Daoy (cell line): ENCODE measurements at regions not wholly inside any gene's neighbourhood (a gene's known extent, or its start where the extent isn't known, plus 50 kb on each side); places are given as distances from the start of the nearest gene placed in this dataset.
"Not testable (repeated sequence)": the region's sequence is repeated elsewhere in the genome, so short reads cannot be mapped to it uniquely, and the experiment has no call there.

Experiments
- DNase-seq: peaks from one replicate; pipeline ENCODE4 v3.0.0-alpha.2; 2015; ENCODE audit warnings: low read depth

DNA sequence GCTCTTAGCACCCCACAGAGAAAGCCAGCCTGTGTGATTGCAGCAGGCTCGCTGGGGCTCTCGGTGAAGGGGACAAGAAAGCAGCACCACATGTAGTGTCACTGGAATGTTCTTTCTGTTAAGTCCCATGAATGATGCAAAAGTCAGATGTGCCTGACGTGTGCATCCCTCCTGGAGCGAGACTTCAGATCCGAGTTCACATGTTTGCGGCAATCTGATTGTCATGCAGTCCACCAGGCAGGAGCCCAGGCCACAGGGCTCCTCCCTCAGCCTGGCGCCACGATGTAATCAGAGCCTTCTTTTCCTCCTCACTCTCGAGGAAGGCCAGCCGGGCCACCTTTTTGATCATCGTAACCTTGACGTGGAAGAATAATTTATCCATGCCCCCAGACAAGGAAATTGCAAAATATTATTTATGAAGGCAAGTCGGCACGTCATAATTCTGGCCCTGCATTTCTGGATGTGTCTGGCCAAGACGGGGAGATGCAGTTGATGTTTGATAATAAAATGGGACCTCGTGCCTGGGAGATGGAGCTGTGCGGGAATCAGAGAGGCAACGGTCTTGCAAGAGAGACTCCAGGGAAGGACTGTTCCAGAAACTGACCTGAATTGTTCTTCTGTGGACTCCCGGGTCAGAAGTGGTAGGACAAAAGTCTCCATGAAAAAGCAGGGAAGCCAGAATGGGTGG, 214.6 kb downstream of the PHETA1 start:
- DNase-seq, result peak; percentile 41

DNA sequence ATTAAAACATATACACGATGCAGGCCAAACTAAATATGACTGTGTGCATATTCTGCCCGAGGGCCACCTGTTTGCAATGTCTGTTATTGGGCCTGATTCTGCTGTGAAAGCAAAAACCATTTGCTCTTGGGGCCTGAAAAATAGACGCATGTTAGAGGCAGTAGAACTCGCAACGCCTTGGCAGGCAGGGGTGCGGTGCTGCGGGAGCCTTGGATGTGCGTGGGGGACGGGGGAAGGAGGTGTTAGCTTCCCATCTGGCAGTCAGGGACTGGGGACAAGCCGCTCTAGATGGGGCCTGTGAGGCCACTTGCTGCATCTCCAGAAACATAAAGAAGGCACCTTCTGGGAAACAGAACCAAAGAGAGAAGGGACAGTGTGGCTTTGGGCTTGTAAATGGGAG, 216.3 kb downstream of the PHETA1 start:
- no peak for DNase-seq

DNA sequence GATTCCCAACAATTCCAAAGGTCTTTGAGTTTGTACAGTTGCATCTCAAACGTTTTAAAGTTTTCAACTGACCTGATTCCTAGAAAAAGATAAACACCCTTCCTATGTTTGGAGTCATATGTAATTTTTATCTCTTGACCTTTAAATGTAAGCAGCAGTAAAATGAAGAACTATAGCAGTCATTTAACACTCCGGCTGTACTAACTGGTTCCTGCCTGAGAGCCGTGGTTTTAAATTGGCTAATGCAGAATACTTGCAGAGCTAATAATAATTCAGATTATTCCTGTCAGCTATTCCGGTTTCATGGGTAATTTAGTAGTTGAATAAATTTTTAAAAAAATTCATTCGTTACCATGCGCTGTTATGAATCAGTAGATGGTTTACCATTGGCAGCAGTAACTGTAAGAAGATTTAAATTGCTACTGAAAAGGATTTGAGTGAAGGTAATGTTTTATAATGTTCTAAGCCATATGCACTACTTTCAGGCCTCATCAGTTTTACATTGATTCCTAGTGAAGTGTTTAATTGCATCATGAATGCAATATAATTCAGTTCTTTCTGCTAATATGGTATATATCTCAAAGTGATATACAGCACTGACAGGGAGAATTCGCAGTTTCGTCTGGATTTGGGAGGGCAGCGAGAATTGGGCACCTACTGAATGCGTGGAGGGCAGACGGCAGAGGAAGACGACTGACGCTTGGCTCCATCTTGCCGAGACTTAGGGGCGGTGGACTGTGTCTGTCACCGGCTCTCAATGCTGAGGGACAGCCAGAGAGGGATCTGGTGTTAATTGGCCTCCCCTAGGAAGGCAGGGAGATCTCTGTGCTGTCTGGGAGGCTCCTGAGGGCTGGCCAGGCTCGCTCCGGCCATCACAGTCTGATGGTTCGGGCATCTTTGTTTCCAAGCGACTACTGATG, 217.7 kb downstream of the PHETA1 start:
- DNase-seq, result no peak

DNA sequence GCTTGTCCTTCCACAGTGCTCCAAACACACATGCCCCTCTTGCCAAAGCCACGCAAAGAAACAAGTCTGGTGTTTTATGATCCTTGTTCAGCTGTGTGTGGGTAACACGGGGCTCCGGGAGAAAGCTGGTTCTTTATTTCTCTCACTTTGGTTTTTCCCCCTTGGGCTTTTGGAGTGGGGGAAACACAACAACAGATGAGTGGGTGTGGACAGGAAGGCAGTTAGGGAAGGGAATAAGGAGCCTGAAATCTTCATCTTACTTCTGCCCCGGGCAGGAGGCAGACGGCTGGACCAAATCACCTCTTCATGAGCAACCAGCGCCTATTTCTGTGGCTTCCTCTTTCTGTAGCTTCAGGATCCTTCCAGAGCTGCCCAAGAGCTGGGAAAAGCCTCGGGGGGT, 218.5 kb downstream of the PHETA1 start:
- no peak for DNase-seq

DNA sequence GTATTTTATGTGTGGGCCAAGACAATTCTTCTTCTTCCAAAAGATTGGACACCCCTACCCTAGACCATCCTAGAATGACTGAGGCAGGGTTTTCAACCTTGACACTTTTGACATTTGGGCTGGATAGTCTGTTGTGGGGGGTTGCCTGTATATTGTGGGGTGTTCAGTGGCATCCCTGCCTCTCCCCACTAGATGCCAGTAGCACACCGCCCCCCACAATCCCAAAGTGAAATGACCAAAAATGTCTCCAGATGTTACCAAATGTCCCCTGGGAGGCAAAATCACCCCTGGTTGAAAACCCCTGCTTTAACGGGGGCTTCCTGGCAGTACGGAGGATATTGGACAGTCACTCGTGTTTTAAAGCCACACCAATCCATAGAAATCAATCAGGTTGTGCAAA, 219.6 kb downstream of the PHETA1 start:
- DNase-seq, result no peak

DNA sequence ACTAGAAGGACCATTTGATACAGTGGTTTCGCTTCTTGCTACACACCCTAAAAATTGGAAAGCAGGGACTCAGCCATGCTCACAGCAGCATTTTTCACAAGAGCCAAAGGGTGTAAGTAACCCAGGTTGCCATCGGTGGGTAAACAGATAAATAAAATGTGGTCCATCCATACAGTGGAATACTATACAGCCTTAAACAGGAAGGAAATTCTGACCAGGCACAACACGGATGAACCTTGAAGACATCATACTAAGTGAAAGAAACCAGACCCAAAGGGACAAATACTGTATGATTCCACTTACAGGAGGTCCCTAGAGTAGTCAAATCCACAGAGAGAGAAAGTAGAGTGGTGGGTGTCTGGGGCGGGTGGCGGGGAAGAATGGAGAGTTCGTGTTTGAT, 220.9 kb downstream of the PHETA1 start:
- no peak for DNase-seq

DNA sequence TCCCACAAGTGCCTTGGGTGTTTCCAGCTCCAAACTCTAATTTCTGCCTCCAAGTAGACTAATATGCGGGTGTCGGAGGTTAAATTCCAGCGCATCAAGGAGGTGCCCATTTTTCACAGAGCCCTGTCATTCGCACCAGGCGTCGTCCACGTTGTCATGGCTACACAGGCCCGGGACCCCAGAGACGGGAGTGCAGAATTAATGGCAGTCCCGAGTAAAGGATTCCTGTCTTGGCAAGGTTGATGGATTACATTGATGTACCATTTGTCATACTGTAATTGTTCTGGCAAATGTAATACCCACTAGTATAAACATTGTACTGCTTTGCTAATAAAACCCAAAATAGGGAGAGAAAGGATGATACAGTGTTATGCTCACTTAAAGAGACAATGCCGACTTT, 222.9 kb upstream of the MYL2 start:
- no peak for DNase-seq

DNA sequence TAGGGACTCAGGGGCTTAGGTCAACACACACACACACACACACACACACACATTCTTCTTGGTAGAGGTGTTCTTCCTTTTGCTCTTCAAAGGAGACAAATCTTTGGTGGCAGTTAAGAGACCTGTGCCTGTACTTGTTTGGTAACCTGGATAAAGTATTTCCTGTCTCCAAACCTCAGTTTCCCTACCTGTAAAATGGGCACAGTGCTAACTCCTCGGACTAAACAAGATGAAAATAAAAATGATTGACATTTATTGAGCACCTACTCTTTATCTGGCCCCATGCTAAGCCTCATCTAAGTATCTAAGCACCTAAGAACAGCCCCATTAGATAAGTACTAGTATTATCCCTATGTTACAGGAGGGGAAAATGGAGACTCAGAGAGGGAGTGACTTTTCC, 220.8 kb upstream of the MYL2 start:
- no peak for DNase-seq

DNA sequence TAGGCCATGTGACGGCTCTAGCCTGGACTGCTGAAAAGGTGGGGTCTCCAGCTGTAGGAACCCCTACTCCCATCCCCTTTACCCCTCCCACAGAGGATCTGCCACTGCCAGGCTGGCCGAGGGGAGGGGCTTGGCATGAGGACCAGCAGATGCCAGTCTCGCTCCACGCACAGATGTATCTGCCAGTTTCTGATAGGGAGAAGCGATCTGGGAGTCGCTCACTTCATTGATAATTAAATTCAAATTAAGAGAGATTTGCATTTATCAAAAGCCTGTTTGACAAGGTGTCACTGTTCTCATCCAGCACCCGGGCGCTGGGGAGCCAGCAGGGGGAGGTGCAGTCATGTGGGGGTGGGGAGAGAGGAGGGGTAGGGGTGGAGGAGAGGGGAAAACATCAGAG, 217.6 kb upstream of the MYL2 start:
- no peak for DNase-seq

DNA sequence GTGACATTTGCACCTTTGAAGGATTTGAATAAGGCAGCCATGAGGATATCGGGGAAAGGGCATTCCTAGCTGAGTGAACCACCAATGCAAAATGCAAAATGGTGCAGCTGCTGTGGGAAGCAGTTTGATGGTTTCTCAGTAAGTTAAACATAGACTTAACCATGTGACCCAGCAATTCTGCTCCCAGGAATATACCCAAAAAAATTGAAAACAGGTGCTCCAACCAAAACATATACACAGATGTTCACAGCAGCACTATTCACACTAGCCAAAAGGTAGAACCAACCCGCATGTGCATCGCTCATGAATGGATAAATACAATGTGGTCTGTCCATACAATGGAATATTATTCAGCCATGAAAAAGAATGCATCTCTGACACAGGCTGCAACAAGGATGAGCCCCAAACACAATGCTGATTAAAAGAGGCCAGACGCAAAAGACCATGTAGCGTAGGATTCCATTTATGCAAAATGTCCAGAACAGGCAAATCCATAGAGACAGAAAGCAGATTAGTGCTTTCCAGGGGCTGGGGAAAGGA, 215.0 kb upstream of the MYL2 start:
- no peak for DNase-seq

DNA sequence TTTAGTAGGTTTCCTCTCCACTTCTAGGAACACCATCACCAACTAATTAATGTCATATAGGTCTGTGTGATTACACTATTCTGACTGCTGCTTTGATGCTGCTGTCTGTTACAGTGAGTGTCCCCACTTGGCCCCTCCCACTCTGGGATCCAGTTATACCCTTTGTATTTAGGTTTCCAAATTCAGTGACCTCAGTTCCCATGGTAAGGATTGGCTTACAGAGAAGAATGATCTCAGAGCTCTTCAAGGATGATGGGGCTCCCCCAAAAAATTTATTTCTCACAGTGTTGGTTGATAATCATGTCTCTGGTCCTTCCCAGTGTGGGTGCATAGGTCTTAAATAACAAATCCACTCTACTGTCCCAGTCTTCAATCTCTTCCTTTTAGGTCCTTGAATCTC, 210.0 kb upstream of the MYL2 start:
- no peak for DNase-seq

DNA sequence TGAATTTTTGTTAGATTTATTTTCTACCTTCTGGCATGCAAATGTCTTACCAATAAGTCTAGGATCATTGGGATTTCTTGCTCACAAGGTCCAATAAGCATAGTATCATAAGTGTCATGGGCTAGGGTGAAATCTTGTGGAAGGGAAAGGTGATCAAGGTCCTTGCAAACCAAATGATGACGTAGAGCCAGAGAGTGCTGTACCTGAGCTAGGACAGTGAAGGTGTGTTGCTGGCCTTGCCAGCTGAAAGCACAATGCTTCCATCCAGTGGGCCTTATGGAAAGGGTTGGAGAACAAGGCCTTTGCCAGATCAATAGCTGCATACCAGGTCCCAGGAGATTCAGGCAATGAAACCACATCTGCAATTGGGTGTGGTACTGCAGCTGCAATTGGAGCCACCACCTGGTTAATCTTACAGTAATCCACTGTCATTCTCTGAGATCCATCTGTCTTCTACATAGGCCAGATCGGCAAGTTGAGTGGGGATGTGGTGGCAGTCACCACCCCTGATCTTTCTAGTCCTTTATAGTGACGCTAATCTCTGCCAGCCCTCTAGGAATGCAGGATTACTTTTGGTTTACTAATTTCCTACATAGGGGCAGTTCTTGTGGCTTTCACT, 208.9 kb upstream of the MYL2 start:
- DNase-seq, result no peak

DNA sequence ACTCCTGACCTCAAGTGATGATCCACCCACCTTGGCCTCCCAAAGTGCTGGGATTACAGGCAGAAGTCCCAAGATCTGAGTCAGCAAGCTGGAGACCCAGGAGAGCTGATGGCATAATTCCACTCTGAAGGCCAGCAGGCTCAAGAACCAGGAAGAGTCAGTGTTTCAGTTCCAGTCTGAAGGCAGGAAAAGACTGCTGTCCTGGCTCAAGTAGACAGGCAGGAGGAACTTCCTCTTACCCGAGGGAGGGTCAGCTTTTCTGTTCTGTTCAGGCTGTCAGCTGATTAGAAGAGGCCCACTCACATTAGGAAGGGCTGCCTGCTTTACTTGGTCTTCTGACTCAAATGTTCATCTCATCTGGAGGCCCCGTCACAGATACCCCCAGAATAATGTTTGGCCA, 206.0 kb upstream of the MYL2 start:
- no peak for DNase-seq

DNA sequence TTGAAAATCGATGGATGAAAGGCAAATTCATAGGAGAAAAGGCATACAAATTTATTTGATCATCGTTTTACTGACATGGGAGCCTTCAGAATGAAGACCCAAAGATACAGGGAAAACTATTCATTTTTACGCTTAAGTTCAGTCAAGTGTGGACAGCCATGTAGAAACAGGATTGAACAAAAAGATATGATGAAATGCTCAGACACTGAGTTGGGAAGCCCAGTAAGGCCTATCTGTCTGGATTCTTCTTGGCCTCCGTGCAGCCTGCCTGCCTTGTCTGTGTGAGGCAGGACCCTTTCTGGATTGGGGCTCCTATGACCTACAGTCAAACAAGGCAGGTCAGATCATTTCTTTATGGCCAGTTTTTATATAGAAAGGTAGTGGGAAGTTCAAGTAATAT, 203.8 kb upstream of the MYL2 start:
- DNase-seq, result no peak

DNA sequence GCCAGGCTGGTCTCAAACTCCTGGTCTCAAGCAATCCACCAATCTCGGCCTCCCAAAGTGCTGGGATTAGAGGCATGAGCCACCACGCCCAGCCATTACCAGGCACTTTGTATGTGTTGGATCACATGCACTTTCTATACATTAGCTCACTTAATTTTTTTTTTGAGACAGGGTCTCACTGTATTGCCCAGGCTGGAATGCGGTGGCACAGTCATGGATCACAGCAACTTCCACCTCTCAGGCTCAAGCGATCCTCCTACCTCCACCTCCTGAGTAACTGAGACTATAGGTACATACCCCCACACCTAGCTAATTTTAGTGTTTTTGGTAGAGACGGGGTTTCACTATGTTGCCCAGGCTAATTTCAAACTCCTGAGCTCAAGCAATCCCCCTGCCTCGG, 203.0 kb upstream of the MYL2 start:
- no peak for DNase-seq

DNA sequence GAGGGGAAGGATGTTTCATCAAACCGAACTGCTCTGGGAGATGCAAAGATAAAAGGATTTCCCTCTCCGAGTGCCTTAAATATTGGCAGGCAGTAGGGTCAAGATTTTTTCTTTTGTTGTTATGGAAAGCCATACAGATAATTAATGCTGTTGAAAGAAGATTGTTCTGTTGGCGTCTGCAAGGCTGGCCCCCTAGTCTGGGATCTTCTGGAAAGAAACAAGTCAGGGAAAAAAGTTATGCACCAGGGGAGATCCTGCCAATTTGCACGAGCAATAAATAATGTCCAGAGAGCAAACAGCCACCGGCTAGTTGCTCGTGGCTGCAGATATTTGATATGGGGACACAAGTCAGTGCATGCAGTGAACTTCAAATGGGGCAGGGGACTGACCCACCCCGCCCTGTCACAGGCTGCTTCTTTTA, 202.1 kb upstream of the MYL2 start:
- DNase-seq, result no peak

DNA sequence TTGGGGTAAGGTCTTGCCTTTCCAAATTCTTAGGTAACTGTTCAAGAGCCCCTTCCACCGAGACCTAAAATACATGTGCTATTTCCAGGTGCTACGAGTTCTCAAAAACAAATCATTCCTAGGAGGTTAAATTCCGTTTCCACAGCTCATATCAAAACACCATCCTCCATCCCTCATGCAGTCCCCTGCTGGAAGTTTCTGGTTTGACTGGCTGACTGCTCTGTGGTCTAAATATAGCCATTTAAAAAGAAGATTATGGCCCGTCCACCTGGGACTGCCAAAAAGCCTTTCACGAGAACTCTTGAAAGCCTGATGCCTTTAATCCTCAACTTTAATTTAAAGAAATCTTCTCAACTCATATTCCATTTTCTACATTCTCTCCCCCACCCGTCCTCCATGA, 201.5 kb upstream of the MYL2 start:
- DNase-seq, result no peak

DNA sequence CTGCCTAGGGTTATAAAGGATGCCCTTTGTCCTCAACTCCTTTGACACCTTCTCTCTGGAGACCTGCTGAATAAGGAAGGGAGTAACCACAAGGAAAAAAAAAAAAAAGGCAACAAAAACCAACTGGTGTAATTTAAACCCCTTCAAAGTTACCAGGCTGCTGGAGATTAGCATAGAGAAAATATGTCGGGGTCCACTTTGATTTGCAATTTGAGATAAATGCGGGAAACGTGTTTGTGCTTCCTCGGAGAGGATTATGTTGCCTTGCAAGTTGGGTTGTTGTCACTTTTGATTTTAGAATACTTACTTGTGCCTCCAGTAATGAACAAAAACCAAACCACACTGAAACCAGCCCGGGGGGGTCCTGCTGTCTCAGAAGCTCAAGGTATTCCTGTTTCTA, 200.2 kb upstream of the MYL2 start:
- DNase-seq, result no peak

DNA sequence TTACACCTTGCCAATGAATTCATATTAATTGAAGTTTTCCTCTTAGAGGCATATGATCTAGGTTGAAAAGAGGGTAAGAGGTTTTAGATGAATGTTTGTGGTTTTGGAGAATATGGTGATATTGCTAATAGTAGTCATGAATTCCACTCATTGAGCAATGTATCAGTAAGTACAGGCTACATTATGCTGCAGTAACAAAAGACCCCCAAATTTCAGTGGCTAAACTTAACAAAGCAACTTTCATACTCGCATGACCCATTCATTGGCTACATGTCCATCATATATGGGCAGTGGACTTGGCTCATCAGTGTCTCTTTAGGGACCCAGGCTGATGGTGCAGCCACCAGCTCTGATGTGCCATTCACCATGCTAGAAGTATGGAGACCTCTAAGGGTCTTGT, 196.6 kb upstream of the MYL2 start:
- no peak for DNase-seq

DNA sequence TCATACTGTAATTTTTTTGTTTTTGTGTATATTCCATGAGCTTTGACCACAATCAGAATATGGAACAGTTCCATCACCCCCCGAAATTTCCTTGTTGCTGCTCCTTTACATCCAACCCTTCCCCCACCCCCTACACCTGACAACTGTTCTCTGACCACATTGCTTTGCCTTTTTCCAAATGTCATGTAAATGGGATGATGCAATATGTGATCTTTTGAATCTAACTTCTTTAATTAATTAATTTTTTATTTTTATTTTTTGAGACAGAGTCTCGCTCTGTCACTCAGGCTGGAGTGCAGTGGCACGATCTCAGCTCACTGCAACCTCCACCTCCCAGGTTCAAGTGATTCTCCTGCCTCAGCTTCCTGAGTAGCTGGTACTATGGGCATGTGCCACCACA, 192.9 kb upstream of the MYL2 start:
- not testable (repeated sequence) for DNase-seq

DNA sequence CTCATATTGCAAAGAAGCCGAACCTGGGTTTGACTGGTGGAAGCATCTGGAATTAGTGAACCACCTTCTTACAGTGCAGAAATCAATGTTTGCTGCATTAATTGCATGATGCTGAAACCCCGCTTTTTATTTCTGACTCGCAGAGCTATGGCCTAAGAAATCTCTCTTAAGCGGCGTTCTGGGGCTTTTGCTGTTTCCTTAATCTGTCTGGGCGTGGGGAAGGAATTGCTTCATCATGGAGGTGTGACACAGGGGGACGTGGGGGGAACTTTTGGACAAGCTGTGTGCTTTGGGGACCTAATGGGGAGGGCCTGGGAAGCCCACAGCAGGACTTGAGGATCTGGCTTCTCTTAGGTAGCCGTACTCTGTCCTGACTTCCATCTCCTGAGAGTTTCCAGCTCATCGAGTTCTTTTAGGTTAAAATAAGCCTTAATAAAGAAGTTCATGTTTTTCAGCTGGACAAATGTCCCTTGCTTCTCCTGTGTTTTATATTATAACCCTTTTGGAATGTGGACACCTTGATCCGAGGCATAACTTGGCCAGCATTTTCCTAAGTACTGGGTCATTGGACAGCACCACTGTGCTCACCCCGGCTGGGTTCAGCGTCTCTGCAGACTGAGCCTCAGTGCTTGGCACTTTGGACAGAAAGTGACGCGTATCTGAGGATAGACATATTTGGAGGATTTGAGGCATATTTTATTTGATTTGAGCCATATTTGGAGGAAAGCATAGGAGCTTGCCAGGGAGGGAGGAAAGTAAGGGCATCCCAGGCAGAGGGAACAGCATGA, 192.1 kb upstream of the MYL2 start:
- no peak for DNase-seq

DNA sequence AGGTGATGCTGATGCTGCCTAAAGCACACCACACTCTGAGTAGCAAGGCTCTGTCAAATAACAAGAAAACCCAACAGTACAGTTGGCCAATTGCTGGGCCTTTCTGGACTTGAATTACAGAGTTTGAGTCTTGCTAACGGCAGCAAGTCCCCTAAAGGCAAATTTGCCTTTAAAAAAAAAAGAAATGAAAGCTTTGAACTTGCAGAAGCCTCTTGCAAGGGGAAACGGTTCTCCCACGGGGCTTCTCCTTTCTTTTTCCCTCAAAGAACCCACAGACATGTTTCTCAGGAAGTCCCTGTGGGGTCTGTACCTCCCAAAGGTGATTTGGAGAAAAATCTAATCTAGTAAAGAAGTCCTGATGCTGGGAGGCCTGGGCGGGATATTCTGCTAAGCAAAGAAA, 191.3 kb upstream of the MYL2 start:
- DNase-seq, result no peak
